PC-9 (cell line): ENCODE measurements at regions not wholly inside any gene's neighbourhood (a gene's known extent, or its start where the extent isn't known, plus 50 kb on each side); places are given as distances from the start of the nearest gene placed in this dataset.

Source experiments
- BruUV-seq: library from RNA; stranded (reverse); fragments of 400-500 nt; replicated peaks from 2 replicates; lab custom pipeline; 2021; lab: Mats Ljungman, UMichigan
- CTCF ChIA-PET: fragments of 300-600 bp; sonication (Branson Sonifier 250); formaldehyde crosslinking; loops from one replicate; lab custom pipeline; 2022; ENCODE audit warnings: antibody characterized with exemption; lab: Charles Lee
- POLR2A ChIA-PET: fragments of 300-600 bp; sonication (Branson Sonifier 250); formaldehyde crosslinking; loops from one replicate; lab custom pipeline; 2022; ENCODE audit warnings: antibody characterized with exemption; ENCODE audit not compliant: unreplicated experiment; lab: Charles Lee
- DNase-seq, 2 experiments: peaks; one replicate each; pipeline versions ENCODE4 v3.0.0 to v3.0.0-alpha.2; 2015 to 2022; ENCODE audit warnings: mixed read lengths in 1 of 2
- H2AFZ ChIP-seq: fragments of 200-600 bp; sonication (generic); 2 replicates; pipeline ENCODE4 v1.8.1; 2017; ENCODE audit warnings: antibody characterized with exemption
- H3F3A ChIP-seq: fragments of 200-600 bp; sonication (generic); 2 replicates; pipeline ENCODE4 v1.8.1; 2017; ENCODE audit warnings: antibody characterized with exemption, mild to moderate bottlenecking, low read depth; ENCODE audit not compliant: insufficient read depth
- H3K27ac ChIP-seq: fragments of 200-600 bp; sonication (generic); 2 replicates; pipeline ENCODE4 v1.6.1; 2016; ENCODE audit warnings: mixed run types
- H3K27me3 ChIP-seq: fragments of 200-600 bp; sonication (generic); 2 replicates; pipeline ENCODE4 v1.6.1; 2016; ENCODE audit warnings: low read depth, mixed run types; ENCODE audit not compliant: insufficient read depth
- H3K36me3 ChIP-seq: fragments of 200-600 bp; sonication (generic); 2 replicates; pipeline ENCODE4 v1.6.1; 2016; ENCODE audit warnings: low read depth, mixed run types
- H3K4me1 ChIP-seq: fragments of 200-600 bp; sonication (generic); replicated peaks from 2 replicates; pipeline ENCODE4 v1.6.1; 2016; ENCODE audit warnings: mixed run types; ENCODE audit not compliant: insufficient read depth
- H3K4me2 ChIP-seq: fragments of 200-600 bp; sonication (generic); 2 replicates; pipeline ENCODE4 v1.6.1; 2017; ENCODE audit warnings: mixed run types
- H3K4me3 ChIP-seq: fragments of 200-600 bp; sonication (generic); 2 replicates; pipeline ENCODE4 v1.6.1; 2016; ENCODE audit warnings: mixed run types
- H3K79me2 ChIP-seq: fragments of 200-600 bp; sonication (generic); 2 replicates; pipeline ENCODE4 v1.6.1; 2017; ENCODE audit warnings: low read depth, mixed run types
- H3K9me2 ChIP-seq: fragments of 200-600 bp; sonication (generic); 2 replicates; pipeline ENCODE4 v1.8.1; 2017; ENCODE audit warnings: mild to moderate bottlenecking; ENCODE audit not compliant: insufficient read depth
- H3K9me3 ChIP-seq: fragments of 200-600 bp; sonication (generic); 2 replicates; pipeline ENCODE4 v1.8.1; 2016; ENCODE audit warnings: low read depth; ENCODE audit not compliant: insufficient read depth
- H4K20me1 ChIP-seq: fragments of 200-600 bp; sonication (generic); 2 replicates; pipeline ENCODE4 v1.8.1; 2017; ENCODE audit not compliant: insufficient read depth
- EZH2 ChIP-seq: fragments of 200-600 bp; sonication (generic); IDR thresholded peaks from 2 replicates; pipeline ENCODE4 v1.8.0; 2017; ENCODE audit warnings: antibody characterized with exemption, low read depth
- intact Hi-C: fragments of 100-400 bp; cut with micrococcal nuclease; formaldehyde crosslinking; loops from one replicate; pipeline ENCODE4 v1.10.0; 2022; ENCODE audit not compliant: unreplicated experiment
- TF ChIP-seq, protein P1 (sequence below): fragments of 200-600 bp; sonication (generic); conservative IDR thresholded peaks from 2 replicates; pipeline ENCODE4 v1.6.1; 2017; ENCODE audit warnings: mixed run types, antibody characterized with exemption, mild to moderate bottlenecking, moderate library complexity

DNA sequence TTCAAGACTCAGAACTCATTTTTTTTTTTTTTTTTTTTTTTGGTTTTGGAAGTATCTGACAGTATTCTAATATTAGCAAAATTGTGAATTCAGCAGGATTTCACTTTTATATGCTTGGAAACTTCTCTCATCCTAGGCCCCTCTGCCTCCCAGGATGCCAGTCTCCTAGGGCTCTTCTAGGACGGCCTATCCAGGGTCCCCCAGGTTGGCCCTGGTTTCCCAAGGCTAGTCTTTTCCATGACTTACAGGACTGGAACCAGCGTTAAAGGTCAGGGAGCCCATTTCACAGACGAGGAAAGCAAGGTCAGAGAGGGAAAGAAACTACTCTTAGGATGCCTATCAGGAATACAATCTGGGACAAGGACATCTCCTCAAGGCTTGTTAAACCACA, 412.5 kb downstream of the PTPRU start:
- H3K27ac ChIP-seq = no peak overlapping the region
- no peak overlapping the region for H3K4me2 ChIP-seq

DNA sequence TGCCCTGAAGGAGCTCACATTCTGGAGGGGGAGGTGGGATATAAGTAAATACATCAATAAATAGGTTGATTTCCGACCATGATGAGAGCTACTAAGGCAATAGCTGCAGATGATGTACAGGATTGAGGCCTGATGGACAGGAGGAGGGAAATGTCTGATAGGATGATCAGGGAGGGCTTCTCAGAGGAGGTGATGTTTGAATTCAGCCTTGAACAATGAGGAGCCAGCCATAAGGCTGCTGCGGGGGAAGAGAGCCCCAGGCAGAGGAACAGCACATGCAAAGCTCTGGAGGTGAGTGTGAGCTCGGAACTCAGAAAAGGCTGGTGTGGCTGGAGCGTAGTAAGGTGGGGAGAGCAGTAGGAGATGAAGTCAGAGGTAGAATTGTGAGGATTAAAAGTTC, 411.7 kb downstream of the PTPRU start:
- Histone ChIP-seq H4K20me1 (no peaks in the 10 kb centered on the region), H3K27me3 (no peaks in the 10 kb centered on the region), H3K4me3 (no peak overlapping the region), H3K4me2 (no peak overlapping the region), H3F3A (no peaks in the 10 kb centered on the region), H3K36me3 (no peaks in the 10 kb centered on the region), H3K9me3 (no peaks in the 10 kb centered on the region), H3K27ac (no peak overlapping the region), H3K79me2 (no peaks in the 10 kb centered on the region), H2AFZ (no peak overlapping the region), H3K9me2 (no peaks in the 10 kb centered on the region), H3K4me1 (no peaks in the 10 kb centered on the region)
- DNase-seq = no peak
- TF ChIP-seq EZH2 = no peak
- TF ChIP-seq, protein P1, sequence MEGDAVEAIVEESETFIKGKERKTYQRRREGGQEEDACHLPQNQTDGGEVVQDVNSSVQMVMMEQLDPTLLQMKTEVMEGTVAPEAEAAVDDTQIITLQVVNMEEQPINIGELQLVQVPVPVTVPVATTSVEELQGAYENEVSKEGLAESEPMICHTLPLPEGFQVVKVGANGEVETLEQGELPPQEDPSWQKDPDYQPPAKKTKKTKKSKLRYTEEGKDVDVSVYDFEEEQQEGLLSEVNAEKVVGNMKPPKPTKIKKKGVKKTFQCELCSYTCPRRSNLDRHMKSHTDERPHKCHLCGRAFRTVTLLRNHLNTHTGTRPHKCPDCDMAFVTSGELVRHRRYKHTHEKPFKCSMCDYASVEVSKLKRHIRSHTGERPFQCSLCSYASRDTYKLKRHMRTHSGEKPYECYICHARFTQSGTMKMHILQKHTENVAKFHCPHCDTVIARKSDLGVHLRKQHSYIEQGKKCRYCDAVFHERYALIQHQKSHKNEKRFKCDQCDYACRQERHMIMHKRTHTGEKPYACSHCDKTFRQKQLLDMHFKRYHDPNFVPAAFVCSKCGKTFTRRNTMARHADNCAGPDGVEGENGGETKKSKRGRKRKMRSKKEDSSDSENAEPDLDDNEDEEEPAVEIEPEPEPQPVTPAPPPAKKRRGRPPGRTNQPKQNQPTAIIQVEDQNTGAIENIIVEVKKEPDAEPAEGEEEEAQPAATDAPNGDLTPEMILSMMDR = no peak
- ChIA-PET POLR2A (no interaction called here), CTCF (no interaction called here)
- no TSS peak for BruUV-seq
- intact Hi-C loops = no loop called here

More for the DNA sequence above, 412.5 kb downstream of the PTPRU start:
- H3K4me3 ChIP-seq = no peak overlapping the region
- no peaks in the 10 kb centered on the region for H3K4me1 ChIP-seq
- no peaks in the 10 kb centered on the region for H3K9me3 ChIP-seq
- no peaks in the 10 kb centered on the region for H3K27me3 ChIP-seq
- TF ChIP-seq, protein P1 = no peak
- no peak for TF ChIP-seq EZH2
- no peak for DNase-seq
- ChIA-PET CTCF (no interaction called here), POLR2A (no interaction called here)
- H4K20me1 ChIP-seq = no peaks in the 10 kb centered on the region
- no peaks in the 10 kb centered on the region for H3K36me3 ChIP-seq
- H3K9me2 ChIP-seq = no peaks in the 10 kb centered on the region
- no peaks in the 10 kb centered on the region for H3K79me2 ChIP-seq
- H3F3A ChIP-seq = no peaks in the 10 kb centered on the region
- intact Hi-C loops = no loop called here
- H2AFZ ChIP-seq = no peak overlapping the region
- no TSS peak for BruUV-seq

DNA sequence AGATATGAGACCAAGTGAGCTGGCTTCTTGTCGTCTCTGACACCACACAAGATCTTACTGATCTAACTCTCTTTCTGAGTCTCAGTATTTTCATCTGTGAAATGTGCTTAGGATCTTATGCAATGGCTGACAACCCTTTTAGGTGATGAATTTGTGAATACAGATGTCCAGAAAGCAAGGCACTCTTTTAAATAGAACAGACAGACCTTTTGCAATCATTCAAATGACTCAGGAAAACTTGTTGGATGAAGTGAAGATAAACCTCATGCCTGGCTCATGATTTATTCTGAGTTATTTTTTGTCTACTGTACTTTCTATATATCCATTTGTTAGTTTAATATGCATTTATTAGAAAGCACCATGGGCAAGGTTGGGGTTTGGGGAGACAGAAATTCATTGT, 411.3 kb downstream of the PTPRU start:
- Histone ChIP-seq H3K4me3 (no peak overlapping the region), H3K27ac (no peak overlapping the region), H3F3A (no peaks in the 10 kb centered on the region), H3K36me3 (no peaks in the 10 kb centered on the region), H4K20me1 (no peaks in the 10 kb centered on the region), H3K79me2 (no peaks in the 10 kb centered on the region), H3K4me2 (no peak overlapping the region), H3K9me3 (no peaks in the 10 kb centered on the region), H3K4me1 (no peaks in the 10 kb centered on the region), H3K9me2 (no peaks in the 10 kb centered on the region), H3K27me3 (no peaks in the 10 kb centered on the region), H2AFZ (no peak overlapping the region)
- BruUV-seq = no TSS peak
- CTCF ChIA-PET = no interaction called here
- no peak for TF ChIP-seq EZH2
- TF ChIP-seq, protein P1 = no peak
- POLR2A ChIA-PET = no interaction called here
- intact Hi-C loops = no loop called here
- peak in 1 of 2 experiments; percentile 36 for DNase-seq
